ENCODE measurements at regions not wholly inside any gene's neighbourhood (a gene's known extent, or its start where the extent isn't known, plus 50 kb on each side); places are given as distances from the start of the nearest gene placed in this dataset.

DNA sequence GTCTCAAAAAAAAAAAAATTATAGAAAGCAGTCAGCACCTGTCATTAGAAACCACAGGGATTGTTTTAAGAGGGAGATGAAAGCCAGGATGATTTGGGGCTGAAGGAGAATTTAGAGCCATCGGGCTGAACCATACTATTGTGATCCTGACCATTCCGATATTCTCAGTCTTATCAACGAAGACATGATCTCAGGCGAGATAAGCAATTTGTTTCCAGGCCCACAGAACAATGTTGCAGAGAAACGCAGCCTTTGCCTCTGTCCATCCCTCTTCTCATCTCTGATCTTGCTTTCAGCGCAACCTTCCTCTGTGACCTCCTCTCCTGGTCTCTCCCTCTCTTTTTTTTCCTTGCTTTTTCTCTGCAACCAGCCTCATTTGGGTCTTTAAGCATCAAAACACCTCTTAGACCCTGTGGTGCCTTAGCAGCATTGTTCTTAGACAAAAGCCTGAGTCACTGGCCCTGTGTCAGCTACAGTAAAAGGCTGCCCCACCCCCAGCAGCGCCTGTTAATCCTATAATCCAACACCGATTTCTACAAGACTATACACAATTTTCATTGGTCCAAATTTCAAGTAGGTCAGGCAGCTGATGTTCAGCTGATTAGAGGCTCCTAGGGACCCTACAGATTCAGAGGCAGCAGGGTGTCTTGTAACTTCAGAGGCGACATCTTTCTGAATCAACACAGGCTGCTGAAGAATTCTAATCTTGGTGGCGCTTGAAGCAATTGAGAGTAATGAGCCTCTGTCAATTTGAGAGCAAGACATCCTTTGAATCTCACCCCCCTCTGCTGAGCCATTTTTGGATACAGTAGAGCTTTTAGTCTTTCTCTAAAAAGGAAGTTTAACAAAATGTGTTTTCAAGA lies 206.0 kb downstream of the NCK2 start:
- no peaks in the 10 kb centered on the region for H3K27me3 ChIP-seq (ENCODE audit: control insufficient read depth, insufficient read depth, low read length)
- DNase-seq (ENCODE audit: low read depth, low spot score), result no peak
- H3K9me3 ChIP-seq (ENCODE audit: control insufficient read depth, insufficient read depth, low read length), result no peaks in the 10 kb centered on the region; the same call in 1 of the 2 replicates
- H3K27ac ChIP-seq (ENCODE audit: low read length), result no peak overlapping the region
- no peak overlapping the region for H3K4me3 ChIP-seq (ENCODE audit: low read length)
- no CpG with 5 or more reads among the region's 10 CpGs for WGBS (ENCODE audit: insufficient coverage, insufficient read length)
- no peaks in the 10 kb centered on the region for H3K36me3 ChIP-seq (ENCODE audit: control insufficient read depth, insufficient read depth, low read length)
- H3K4me1 ChIP-seq (ENCODE audit: control insufficient read depth, insufficient read depth, low read length), result peaks cover 3% of the 10 kb centered on the region

DNA sequence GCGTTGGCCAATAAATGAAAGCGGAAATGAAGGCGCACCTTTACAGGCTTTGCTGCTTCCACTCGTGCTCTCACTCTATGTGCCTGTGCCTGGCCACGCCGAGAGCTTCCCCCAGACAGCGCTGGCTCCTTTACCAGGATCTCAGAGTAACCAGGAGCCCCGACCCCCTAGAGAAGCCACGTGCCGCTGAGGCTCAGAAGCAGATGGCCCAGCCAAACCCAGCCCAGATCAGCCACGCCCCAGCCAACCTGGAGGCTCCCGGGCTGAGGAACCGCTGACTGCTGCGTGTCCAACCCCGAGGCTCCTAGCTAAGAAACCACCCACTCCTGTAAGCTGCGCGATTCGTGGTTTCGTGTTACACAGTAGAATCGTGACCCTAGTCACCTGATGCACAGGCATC lies 199.3 kb downstream of the NCK2 start:
- no peak overlapping the region for H3K4me3 ChIP-seq (ENCODE audit: low read length)
- H3K9me3 ChIP-seq (ENCODE audit: control insufficient read depth, insufficient read depth, low read length), result no peaks in the 10 kb centered on the region
- H3K27me3 ChIP-seq (ENCODE audit: control insufficient read depth, insufficient read depth, low read length), result no peaks in the 10 kb centered on the region
- H3K4me1 ChIP-seq (ENCODE audit: control insufficient read depth, insufficient read depth, low read length), result no peaks in the 10 kb centered on the region; the same call in 1 of the 2 replicates
- no peak overlapping the region for H3K27ac ChIP-seq (ENCODE audit: low read length)
- WGBS (ENCODE audit: insufficient coverage, insufficient read length), result no CpG with 5 or more reads among the region's 20 CpGs
- DNase-seq (ENCODE audit: low read depth, low spot score), result no peak
- H3K36me3 ChIP-seq (ENCODE audit: control insufficient read depth, insufficient read depth, low read length), result no peaks in the 10 kb centered on the region
